ENCODE measurements at regions not wholly inside any gene's neighbourhood (a gene's known extent, or its start where the extent isn't known, plus 50 kb on each side); places are given as distances from the start of the nearest gene placed in this dataset.

DNA sequence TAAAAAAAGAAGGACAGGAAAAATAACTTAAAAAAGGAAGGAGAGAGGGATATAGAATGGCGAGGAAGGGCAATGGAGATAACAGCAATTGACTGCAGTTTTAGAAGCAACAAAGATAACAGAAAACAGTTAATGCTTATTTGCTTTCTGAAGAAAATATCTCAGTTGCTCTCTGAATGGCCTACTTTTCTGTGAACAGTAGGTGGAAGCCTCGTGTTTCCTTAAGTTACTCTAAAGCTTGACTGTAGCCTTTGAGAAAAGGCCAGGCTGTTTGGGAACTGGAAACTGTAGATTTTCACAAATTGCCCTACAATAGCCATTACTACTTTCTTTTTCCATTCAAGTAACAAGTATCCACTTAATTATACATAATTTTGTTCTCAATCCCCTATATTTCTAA, 404.5 kb downstream of the YTHDC2 start:
- Histone ChIP-seq H3K4me3 (no peak overlapping the region), H3K4me2 (no peak overlapping the region), H3K27ac (ENCODE audit: low read depth) (no peak overlapping the region), H3K27me3 (ENCODE audit: insufficient read depth) (no peaks in the 10 kb centered on the region), H3F3A (replicated peaks; ENCODE audit: low read depth) (no peaks in the 10 kb centered on the region), H3K9me2 (ENCODE audit: insufficient read depth) (no peaks in the 10 kb centered on the region), H4K20me1 (replicated peaks; ENCODE audit: insufficient read depth) (no peaks in the 10 kb centered on the region), H3K36me3 (ENCODE audit: insufficient read depth) (no peaks in the 10 kb centered on the region), H3K79me2 (replicated peaks; ENCODE audit: insufficient read depth) (no peaks in the 10 kb centered on the region), H2AFZ (no peak overlapping the region), H3K4me1 (ENCODE audit: insufficient read depth) (no peaks in the 10 kb centered on the region)
- Mint-ChIP-seq H3K9me3 (no peaks in the 10 kb centered on the region), H3K36me3 (ENCODE audit: low read depth) (no peaks in the 10 kb centered on the region), H3K27me3 (ENCODE audit: insufficient read depth, low read depth, poor library complexity) (peaks cover 5% of the 10 kb centered on the region), H3K4me1 (no peaks in the 10 kb centered on the region), H3K27ac (no peak overlapping the region), H3K4me3 (no peak overlapping the region)
- TF ChIP-seq CREB1 (CRISPR knock-in tag; IDR thresholded peaks at IDR 0.05; ENCODE audit: low read depth) (no peak), CTCF (conservative IDR thresholded peaks at IDR 0.05; ENCODE audit: low read depth in 2 of 2) (peak; percentile 34 to 43; a peak in 3 of 4 replicates)
- ATAC-seq: peak; percentile 54
- DNase-seq (ENCODE audit: low spot score): peak; percentile 34

GRCh38 chr5:113922343-113922742, 408.8 kb downstream of the YTHDC2 start:
- no peak for ATAC-seq
- Histone ChIP-seq H4K20me1 (replicated peaks; ENCODE audit: insufficient read depth) (no peaks in the 10 kb centered on the region), H3K36me3 (ENCODE audit: insufficient read depth) (no peaks in the 10 kb centered on the region), H3K4me3 (no peak overlapping the region), H3K79me2 (replicated peaks; ENCODE audit: insufficient read depth) (no peaks in the 10 kb centered on the region), H3K4me1 (ENCODE audit: insufficient read depth) (no peaks in the 10 kb centered on the region), H3F3A (replicated peaks; ENCODE audit: low read depth) (no peaks in the 10 kb centered on the region), H3K27me3 (ENCODE audit: insufficient read depth) (no peaks in the 10 kb centered on the region), H3K27ac (ENCODE audit: low read depth) (no peak overlapping the region), H3K4me2 (no peak overlapping the region), H2AFZ (no peak overlapping the region), H3K9me2 (ENCODE audit: insufficient read depth) (no peaks in the 10 kb centered on the region)
- no peak for DNase-seq (ENCODE audit: low spot score)
- TF ChIP-seq, protein P1, sequence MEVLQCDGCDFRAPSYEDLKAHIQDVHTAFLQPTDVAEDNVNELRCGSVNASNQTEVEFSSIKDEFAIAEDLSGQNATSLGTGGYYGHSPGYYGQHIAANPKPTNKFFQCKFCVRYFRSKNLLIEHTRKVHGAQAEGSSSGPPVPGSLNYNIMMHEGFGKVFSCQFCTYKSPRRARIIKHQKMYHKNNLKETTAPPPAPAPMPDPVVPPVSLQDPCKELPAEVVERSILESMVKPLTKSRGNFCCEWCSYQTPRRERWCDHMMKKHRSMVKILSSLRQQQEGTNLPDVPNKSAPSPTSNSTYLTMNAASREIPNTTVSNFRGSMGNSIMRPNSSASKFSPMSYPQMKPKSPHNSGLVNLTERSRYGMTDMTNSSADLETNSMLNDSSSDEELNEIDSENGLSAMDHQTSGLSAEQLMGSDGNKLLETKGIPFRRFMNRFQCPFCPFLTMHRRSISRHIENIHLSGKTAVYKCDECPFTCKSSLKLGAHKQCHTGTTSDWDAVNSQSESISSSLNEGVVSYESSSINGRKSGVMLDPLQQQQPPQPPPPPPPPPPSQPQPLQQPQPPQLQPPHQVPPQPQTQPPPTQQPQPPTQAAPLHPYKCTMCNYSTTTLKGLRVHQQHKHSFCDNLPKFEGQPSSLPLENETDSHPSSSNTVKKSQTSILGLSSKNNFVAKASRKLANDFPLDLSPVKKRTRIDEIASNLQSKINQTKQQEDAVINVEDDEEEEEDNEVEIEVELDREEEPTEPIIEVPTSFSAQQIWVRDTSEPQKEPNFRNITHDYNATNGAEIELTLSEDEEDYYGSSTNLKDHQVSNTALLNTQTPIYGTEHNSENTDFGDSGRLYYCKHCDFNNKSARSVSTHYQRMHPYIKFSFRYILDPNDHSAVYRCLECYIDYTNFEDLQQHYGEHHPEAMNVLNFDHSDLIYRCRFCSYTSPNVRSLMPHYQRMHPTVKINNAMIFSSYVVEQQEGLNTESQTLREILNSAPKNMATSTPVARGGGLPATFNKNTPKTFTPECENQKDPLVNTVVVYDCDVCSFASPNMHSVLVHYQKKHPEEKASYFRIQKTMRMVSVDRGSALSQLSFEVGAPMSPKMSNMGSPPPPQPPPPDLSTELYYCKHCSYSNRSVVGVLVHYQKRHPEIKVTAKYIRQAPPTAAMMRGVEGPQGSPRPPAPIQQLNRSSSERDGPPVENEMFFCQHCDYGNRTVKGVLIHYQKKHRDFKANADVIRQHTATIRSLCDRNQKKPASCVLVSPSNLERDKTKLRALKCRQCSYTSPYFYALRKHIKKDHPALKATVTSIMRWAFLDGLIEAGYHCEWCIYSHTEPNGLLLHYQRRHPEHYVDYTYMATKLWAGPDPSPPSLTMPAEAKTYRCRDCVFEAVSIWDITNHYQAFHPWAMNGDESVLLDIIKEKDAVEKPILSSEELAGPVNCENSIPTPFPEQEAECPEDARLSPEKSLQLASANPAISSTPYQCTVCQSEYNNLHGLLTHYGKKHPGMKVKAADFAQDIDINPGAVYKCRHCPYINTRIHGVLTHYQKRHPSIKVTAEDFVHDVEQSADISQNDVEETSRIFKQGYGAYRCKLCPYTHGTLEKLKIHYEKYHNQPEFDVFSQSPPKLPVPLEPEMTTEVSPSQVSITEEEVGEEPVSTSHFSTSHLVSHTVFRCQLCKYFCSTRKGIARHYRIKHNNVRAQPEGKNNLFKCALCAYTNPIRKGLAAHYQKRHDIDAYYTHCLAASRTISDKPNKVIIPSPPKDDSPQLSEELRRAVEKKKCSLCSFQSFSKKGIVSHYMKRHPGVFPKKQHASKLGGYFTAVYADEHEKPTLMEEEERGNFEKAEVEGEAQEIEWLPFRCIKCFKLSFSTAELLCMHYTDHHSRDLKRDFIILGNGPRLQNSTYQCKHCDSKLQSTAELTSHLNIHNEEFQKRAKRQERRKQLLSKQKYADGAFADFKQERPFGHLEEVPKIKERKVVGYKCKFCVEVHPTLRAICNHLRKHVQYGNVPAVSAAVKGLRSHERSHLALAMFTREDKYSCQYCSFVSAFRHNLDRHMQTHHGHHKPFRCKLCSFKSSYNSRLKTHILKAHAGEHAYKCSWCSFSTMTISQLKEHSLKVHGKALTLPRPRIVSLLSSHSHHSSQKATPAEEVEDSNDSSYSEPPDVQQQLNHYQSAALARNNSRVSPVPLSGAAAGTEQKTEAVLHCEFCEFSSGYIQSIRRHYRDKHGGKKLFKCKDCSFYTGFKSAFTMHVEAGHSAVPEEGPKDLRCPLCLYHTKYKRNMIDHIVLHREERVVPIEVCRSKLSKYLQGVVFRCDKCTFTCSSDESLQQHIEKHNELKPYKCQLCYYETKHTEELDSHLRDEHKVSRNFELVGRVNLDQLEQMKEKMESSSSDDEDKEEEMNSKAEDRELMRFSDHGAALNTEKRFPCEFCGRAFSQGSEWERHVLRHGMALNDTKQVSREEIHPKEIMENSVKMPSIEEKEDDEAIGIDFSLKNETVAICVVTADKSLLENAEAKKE (CRISPR knock-in tag; IDR thresholded peaks at IDR 0.05): no peak
- TF ChIP-seq STAT1 (IDR thresholded peaks at IDR 0.05; ENCODE audit: unreplicated experiment): no peak
- TF ChIP-seq NANOG (IDR thresholded peaks at IDR 0.05; ENCODE audit: borderline replicate concordance): no peak
- no peak for TF ChIP-seq ZNF331 (CRISPR knock-in tag; IDR thresholded peaks at IDR 0.05; ENCODE audit: low read depth)
- no peak for TF ChIP-seq CTCF (conservative IDR thresholded peaks at IDR 0.05; ENCODE audit: low read depth in 2 of 2)
- TF ChIP-seq ZNF114 (CRISPR knock-in tag; IDR thresholded peaks at IDR 0.05): no peak
- no peak for TF ChIP-seq EZH2phosphoT487 (IDR thresholded peaks at IDR 0.05; ENCODE audit: unreplicated experiment)
- no peak overlapping the region for H3K27ac Mint-ChIP-seq
- H3K4me1 Mint-ChIP-seq: no peaks in the 10 kb centered on the region
- peaks cover 1% of the 10 kb centered on the region for H3K27me3 Mint-ChIP-seq (ENCODE audit: insufficient read depth, low read depth, poor library complexity)
- H3K9me3 Mint-ChIP-seq: no peaks in the 10 kb centered on the region
- no peak overlapping the region for H3K4me3 Mint-ChIP-seq
- H3K36me3 Mint-ChIP-seq (ENCODE audit: low read depth): no peaks in the 10 kb centered on the region
